NOMO-1 (cell line): ENCODE measurements at regions not wholly inside any gene's neighbourhood (a gene's known extent, or its start where the extent isn't known, plus 50 kb on each side); places are given as distances from the start of the nearest gene placed in this dataset.

Source experiments
- DNase-seq, 2 experiments: peaks; one replicate each; lab custom pipeline; 2025; ENCODE audit not compliant: unreplicated experiment in 2 of 2; lab: John Stamatoyannopoulos, UW

DNA sequence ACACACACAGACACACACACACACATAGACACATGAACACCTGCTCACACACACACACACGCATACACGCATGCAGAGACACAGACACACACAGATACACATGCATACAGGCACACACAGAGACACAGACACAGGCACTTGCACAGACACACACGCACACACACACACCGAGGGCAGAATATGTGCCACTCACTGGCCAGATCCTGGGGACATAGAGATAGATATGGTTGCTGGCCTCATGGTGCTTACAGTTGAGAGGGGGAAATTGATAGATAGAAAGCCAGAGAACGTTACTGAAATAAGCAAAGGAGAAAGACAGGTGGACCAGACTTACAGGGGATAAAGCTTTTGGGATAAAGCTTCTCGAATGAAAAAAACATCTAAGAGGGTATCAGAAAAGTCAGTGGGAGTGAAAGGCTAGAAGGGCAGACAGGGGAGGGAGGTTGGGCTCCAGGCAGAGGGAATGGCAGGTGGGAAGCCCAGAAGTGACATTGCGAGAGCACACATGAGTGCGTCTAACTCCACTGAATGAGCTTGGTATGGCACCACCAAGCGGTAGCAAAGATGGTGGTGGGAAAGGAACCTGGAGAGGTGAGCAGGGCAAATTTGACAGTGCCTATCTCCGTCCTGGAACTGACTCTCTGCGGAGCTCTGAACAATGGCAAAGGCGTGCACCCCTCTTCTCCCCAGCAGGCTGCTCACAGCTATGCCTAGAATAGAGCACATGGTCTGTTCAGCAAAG lies 390.1 kb upstream of the TRIB2 start:
- no peak for DNase-seq

DNA sequence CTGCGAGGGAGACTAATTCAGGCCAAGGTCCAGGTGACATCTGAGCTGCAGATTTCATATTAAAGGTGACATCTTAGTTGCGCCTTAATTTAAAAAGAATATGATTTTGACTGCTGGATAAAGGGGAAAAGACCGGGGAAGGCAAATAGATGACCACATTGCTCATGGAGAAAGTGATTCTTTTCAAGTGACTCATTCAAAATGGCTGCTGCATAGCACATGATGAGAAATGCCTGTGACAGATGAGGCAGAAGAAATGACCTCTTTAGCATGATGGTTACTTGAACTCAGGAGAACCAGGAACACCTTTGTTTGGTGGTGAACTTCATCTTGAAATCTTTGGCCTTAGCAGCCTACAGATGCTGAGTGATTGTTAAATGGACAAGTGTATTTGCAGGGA lies 385.8 kb upstream of the TRIB2 start:
- no peak for DNase-seq

DNA sequence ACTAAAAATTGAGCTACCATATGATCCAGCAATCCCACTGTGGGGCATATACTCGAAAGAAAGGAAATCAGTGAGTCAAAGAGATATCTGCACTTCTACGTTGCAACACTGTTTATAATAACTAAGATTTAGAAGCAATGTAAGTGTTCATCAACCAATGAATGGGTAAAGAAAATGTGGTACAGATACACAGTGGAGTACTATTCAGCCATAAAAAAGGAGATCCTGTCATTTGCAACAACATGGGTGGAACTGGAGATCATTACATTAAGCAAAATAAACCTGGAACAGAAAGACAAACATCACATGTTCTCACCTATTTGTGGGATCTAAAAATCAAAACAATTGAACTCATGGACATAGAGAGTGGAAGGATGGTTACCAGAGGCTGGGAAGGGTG lies 385.0 kb upstream of the TRIB2 start:
- no peak for DNase-seq

DNA sequence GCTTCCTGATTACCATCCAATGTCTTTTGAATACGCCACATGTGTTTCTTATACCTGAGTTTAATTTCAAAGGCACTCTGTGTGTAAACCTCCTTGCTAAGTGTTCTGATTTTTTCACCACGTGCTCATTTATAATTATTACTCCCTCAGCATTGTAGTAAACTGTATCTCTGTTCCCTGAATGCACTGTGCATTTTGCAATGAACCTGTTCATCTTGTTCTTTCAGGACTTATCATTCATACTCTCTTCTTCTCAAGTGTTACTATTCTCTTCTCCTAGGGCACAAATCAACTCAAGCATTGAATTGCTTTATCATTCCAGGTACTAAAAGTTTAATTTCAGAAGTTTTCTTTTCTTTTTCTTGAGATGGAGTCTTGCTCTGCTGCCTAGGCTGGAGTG lies 383.4 kb upstream of the TRIB2 start:
- DNase-seq: no peak

DNA sequence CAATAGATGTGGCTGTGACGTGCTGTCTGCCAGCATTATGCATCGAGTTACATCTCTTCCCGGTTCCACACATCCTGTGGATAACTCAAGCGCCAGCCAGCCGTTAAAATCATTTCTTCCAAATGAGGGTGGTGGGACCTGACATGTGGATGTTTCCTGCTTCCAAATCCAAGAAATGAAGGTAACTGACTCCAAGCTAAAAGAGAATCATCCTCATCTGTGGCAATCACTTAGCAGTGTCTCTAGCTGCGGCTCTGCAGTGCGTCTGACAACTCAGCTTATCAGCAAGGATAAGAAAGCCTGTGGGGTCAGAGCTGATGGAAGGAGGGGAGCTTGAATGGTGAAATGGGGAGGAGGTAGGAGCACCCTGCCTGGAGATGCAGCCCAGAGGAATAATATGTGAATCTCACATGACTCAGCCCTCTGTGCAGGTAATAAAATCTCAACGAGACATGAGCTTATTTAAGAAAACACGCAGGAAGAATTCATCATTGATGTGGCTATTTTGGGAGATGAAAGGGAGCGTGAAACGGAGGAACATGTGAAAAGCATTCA lies 382.2 kb upstream of the TRIB2 start:
- DNase-seq: no peak

DNA sequence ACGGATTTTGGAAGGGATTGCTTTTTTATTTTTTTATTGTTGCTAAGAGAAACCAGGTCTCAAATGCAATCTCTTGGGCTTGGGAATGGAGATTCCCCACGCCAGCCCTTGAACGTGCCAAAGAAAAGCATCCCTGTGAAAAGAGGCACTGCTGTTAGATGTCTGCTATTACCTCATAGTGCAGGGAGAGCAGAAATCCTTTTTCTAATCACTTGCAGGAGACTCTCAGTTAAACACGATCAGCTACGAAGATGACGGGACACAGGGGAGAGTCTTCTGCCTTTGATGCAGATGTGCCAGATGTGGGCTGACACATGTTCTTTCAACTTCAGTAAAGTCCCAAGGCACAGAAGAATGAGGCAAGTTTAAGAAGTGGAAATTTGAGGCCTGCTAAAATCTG lies 381.6 kb upstream of the TRIB2 start:
- no peak for DNase-seq

DNA sequence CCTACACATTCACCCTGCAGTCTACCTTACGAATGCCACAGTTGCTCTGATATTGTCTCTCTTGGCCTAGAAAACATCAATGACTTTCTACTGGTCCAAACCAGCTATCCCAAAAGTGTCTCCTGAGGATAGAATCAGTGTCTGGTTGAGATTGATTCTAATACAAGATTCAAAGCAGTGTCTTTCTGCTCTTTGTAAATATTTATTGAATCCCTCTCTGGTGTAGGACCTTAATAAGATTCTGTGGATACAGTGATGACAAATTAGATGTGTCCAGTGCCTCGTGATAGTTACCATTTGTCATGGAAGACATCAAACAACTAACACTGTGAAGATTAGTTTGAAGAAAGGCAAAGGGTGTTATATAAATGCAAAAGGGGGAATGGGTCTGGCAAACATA lies 380.7 kb upstream of the TRIB2 start:
- DNase-seq: no peak

DNA sequence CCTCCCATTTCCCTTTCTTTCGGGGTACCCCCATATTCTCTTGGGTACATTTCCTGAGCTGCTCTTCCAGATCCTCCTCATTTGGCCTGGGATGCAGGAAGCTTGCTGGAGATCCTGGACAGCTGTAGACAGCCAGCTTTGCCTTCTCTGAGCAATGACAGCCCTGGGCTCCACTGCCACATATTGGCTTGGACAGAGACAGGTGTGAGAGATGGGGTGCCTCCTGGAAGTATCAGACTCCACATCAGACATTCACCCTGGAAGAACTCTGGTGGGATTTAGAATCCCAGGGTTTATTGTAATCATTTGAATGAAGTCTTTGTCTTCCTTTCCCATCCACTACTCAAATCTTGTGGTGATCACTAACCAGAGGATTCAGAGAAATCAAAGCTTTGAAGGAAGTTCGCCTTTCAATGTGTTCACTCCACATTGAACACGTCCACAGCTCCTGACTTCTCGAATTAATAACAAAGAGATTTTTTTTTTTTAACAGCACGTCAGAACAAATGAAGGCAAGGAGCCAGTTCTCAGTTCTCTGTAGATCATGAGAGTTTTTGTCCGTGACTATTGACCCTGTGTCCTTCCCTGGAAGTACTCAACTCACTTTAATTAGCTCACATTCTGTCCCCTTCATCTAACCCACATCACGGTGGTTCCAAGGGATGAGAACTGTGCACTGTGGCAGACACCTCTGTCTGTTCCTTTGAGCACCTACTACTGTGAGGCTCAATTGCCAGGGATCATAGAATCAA lies 377.6 kb upstream of the TRIB2 start:
- no peak for DNase-seq

DNA sequence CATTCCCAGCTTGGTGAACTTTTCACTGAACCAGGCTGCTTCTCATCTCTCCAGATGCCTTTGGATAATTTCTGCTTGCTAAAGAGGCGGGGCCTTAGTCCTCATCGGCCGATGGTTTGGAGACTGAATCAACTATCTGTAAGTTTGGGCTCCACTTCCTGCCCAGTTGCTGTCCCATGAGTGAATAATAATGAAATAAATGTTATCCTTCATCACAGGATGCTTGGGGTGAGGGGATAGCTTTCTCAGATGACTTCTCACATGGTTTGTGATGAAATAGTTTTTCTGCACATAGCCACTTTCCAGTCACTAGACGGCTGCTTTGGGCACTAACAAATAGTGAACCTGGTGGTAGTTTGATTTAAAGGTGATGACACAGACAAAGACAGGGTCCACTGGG lies 376.6 kb upstream of the TRIB2 start:
- DNase-seq: no peak

DNA sequence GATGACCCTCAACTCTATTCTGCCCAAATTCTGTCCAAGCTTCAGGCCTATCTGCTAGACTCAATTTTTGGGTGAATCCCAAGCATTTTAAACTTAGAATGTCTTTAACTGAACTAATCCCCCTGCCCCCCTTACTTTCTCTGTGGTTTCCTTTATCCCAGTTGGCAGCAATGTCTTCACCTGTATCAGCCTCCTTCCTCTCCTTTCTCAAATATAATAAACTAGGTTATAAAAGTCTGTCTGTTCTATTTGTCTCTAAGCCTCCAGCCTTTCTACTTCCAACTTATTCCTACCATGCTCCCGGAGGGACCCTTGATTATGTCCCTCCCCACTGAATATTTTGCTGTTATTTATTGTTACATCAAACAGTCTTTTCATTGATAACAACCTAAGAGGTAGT lies 375.5 kb upstream of the TRIB2 start:
- no peak for DNase-seq

DNA sequence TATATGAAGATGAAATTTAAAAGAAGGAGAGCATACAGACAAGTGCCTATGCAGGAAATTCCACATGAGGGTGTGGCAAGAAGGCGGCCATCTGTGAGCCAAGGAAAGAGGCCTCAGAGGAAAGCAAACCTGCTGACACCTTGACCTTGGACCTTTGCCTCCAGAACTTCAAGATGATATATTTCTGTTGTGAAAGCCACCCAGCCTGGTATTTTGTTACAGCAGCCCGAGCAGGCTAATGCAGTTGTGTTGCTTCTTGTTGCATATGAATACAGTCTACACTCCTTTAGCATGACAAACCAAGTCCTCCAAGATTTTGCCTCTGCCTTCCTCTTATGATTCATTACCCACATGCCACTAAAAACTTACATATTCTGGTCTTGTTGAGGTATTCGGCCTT lies 374.8 kb upstream of the TRIB2 start:
- no peak for DNase-seq

DNA sequence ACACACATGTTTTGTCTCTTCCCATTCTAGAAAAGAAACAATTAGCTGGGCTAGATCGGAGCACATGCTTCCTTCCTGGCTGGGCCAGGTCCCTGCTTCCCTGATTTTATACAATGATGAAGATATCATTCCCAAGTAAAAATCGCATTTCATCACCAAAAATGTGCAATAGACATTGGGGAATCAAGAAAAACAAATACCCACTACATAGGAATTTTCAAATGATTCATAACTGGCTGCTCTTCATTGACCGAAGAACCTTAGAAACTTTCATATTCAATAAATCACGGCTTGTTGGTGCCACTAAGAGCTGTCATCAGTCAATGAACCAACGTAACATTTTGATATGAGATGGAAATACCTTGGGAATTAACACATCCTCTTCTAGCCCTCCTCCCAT lies 373.6 kb upstream of the TRIB2 start:
- no peak for DNase-seq

DNA sequence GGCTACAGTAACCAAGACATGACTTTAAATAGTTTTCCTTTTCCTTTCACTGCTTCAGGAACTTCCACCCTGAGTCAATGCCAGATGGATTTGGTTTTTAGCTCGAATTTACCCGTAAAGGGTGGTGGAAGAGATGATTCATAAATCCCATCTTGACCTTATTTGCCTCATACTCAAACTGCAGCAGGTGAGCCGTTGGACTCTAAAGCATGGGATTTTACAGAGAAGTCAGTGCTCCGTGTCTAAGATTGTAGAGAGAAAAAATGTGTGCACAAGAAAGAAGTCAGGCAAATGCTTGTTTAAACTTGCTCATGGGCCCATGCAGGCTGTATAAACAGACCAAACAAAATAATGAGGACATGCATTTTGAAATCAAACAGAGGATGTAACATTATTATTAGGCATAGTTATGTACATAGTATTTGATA lies 369.7 kb upstream of the TRIB2 start:
- DNase-seq: no peak

DNA sequence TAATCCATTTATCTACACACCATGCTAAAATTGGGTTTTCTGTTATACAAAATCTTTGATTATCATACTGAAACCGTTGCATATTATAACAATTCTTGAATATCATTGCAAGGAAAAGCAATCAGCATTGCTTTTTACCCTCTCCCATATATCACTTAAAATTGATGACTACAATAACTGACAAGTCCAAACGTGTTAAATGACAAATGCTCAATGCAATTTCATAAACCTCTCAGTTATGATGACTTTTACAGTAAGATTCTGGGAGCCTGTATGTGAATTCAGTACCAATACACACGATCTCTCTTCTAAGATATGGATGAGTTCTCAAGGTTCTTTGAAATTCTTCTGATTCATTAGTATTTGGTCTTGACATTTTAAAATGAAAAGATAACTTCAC lies 368.5 kb upstream of the TRIB2 start:
- no peak for DNase-seq

DNA sequence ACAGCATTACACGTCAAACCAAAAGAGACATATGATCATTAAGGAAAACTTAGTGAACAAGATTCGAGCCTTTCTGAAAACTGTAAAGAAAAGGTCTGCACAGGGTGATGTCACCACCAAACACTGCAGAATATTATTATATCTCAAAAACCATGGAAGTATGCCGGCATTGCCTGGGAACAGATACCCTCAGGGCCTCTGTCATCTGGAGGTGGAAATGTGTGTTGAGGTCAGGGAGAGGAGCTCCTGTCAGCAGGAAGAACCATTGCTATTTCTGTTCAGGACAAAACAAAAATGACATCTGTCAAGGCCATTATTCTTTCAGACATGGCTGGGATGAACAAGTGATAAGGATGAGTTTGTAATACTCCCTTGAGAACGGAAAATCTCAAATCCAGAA lies 365.9 kb upstream of the TRIB2 start:
- no peak for DNase-seq

DNA sequence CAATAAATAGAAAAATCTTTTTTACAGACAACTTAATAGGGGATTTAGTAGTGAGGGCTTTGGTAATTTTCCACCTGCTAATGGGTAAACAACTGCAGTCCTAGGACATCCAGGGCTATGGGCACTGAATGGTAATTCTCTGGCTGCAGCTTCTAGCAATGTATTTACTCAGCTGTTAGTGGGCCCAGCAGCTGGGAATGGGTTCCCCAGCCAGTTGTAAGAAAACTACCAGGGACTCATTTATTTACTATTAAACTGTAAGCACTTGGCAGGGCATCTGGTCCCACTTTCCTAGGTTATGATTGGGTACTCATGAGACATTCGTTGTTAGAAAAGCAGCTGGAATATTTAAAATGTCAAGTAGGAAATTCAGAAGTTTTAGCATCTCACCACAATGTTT lies 363.8 kb upstream of the TRIB2 start:
- no peak for DNase-seq

DNA sequence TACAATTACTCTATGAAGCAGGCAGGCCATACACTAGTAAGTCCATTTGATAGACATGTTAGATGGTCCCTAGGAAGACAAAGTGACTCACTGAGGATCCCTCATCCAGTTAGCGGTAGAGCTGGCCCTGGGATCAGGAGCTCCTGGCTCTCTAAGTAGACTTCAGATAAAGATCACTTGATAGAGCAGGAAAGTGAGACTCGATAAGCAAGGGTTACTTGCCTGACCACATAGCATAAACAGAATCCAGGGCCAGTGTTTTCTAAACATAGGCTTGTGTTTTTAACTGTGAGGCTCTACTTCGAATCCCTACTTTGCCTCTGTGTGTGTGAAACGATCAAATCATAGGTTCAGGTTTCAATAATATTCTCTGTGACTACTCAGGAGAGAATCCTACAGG lies 355.2 kb upstream of the TRIB2 start:
- no peak for DNase-seq

DNA sequence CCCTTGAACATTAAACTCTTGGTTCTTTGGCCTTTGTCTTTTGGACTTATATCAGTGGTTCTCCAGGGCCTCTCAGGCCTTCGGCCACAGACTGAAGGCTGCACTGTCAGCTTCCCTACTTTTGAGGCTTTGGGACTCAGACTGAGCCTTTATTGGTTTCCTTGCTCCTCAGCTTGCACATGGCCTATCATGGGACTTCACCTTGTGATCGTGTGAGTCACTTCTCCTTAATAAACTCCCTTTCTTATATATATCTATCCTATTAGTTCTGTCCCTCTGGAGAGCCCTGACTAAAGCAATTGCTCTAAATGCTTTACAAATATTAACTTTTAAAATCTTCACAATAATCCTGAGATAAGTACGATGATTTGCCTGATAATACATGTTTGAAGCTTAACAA lies 353.6 kb upstream of the TRIB2 start:
- DNase-seq: no peak

DNA sequence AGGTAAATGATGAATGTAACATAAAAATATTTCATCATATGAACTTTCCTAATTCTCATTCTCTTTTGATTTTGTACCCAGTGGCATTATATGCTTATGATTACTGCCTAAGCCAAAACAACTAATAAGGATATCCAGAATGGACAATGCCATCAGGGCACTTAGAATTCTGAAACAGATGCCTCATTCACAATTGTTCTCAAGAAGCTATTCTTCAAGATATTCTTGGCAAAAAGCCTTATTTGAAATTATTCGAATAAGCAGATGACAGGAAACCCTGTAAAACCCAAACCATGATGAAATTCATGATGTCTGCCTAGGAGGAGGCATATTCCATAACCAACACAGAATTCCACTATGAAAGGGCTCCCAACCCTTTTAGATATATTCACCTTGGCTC lies 353.2 kb upstream of the TRIB2 start:
- DNase-seq: no peak

DNA sequence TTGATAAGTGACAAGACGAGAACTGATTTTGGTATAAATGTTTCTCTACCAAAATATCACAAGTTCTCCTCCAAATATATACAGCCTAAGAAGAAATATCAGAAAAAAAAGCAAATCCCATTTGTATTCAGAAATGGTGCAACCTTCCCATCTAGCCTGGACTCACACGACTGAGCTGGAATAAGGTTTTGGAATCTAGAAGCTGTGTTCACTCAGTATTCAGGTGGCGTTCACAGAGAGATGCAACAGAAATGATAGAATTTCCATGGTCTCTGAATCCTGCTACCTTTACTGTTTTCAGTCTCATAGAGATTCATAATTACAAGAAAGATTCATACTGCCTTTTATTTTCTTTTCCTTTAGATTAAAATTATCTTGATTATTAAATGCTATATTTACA lies 347.2 kb upstream of the TRIB2 start:
- DNase-seq: no peak

DNA sequence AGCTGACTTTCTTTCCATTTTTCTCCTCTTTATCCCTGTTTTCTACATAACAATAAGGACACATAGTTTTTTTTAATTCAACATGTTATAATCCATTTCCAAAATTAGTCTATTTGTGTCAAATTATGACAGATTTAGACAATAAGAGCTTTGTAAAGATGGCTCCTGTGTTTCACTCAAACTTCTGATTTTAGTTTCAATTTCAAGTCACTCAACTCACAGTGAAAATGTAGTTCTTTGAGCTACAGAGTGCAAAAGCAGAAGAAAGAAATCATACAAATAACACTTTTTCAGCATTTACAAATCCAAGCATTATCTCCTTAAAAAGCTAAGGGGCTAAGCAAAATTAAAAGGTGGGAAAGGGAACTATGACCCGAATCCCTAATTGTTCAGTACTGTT lies 340.7 kb upstream of the TRIB2 start:
- DNase-seq: no peak

DNA sequence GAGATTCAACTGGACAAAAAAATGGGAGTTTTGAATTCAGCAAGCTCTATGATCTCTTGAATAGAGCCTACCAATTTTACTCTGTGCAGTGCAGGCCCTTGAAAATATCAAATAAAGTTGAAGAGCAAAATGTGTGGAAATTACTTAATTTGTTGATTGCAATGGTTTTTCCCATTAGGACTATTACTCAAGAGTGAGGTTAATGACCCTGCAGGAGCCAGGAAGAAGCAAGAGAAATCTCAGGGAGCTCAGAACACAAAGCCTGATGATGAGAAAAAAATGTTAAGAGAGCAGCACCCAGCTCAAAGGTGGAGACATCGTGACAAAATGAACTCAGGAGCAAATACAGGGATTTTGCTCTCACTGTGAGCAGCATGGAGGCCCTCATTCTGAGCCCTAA lies 337.6 kb upstream of the TRIB2 start:
- DNase-seq: no peak
